K562 (cell line): ENCODE measurements at regions not wholly inside any gene's neighbourhood (a gene's known extent, or its start where the extent isn't known, plus 50 kb on each side); places are given as distances from the start of the nearest gene placed in this dataset.

Source experiments
- ATAC-seq: fragments of 200-7000 bp; cut with Tn5 transposase; 3 replicates; pipeline ENCODE4 v1.9.1; 2020; ENCODE audit warnings: moderate library complexity
- BruUV-seq: library from RNA; stranded (reverse); fragments of 400-500 nt; replicated peaks from 2 replicates; lab custom pipeline; 2021; lab: Mats Ljungman, UMichigan
- CTCF ChIA-PET: fragments of 300-600 bp; formaldehyde crosslinking; extraction: SDS; loops from one replicate; lab custom pipeline; 2021; ENCODE audit warnings: low intra/inter-chr PET ratio; lab: Yijun Ruan, JAX
- POLR2A ChIA-PET: fragments of 300-600, 350-650 bp; sonication (Branson Sonifier 250); formaldehyde crosslinking; extraction: SDS; loops from one replicate; lab custom pipeline; 2021; ENCODE audit warnings: antibody characterized with exemption, inconsistent platforms; lab: Yijun Ruan, JAX
- DNase-seq, 4 experiments: peaks; one replicate each; pipeline versions ENCODE4 v3.0.0 to v3.0.0-alpha.2; 2011 to 2018; ENCODE audit warnings: low spot score in 3 of 4, mixed read lengths in 3 of 4; ENCODE audit errors: extremely low read depth in 1 of 4
- FAIRE-seq: peaks from 2 replicates; lab custom pipeline; 2011; peaks lifted over from hg19 to GRCh38; lab: Jason Lieb, UNC
- H2AFZ ChIP-seq: 2 replicates; pipeline ENCODE4 v1.6.0; 2011; ENCODE audit warnings: low read depth, low read length, control low read depth, inconsistent platforms
- H3K27ac ChIP-seq: fragments of 200-600 bp; 3 replicates; pipeline ENCODE4 v1.8.0; 2011; ENCODE audit warnings: low read depth, mild to moderate bottlenecking, control low read depth, inconsistent platforms, low read length, moderate library complexity, mixed read lengths; ENCODE audit errors: extremely low read depth
- H3K27me3 ChIP-seq, 2 experiments: fragments of 300-600 bp in 1 of 2; 2 replicates in 1 of 2; 3 replicates in 1 of 2; pipeline versions ENCODE4 v1.6.0 to v1.8.0; 2011; ENCODE audit warnings: inconsistent platforms in 2 of 2, low read length in 2 of 2, mild to moderate bottlenecking in 1 of 2, mixed read lengths in 1 of 2, moderate library complexity in 1 of 2; ENCODE audit not compliant: control insufficient read depth in 2 of 2, insufficient read depth in 2 of 2
- H3K36me3 ChIP-seq: fragments of 300-600 bp; 3 replicates; pipeline ENCODE4 v1.8.0; 2011; ENCODE audit warnings: mild to moderate bottlenecking, low read length, inconsistent platforms; ENCODE audit not compliant: control insufficient read depth, insufficient read depth
- H3K4me1 ChIP-seq, 2 experiments: fragments of 200-600 bp in 1 of 2; replicated peaks in 1 of 2; 2 replicates in 1 of 2; 3 replicates in 1 of 2; pipeline versions ENCODE4 v1.5.1 to v1.8.0; 2011; ENCODE audit warnings: inconsistent platforms in 2 of 2, low read length in 2 of 2, mild to moderate bottlenecking in 1 of 2, mixed read lengths in 1 of 2, moderate library complexity in 1 of 2; ENCODE audit not compliant: control insufficient read depth in 2 of 2, insufficient read depth in 2 of 2
- H3K4me2 ChIP-seq: 2 replicates; pipeline ENCODE4 v1.6.1; 2011; ENCODE audit warnings: low read length, control low read depth, inconsistent platforms, mixed read lengths; ENCODE audit not compliant: insufficient read depth
- H3K4me3 ChIP-seq: fragments of 200-600 bp; sonication (generic), shearing (Covaris generic); 2 replicates; pipeline ENCODE4 v1.5.1; 2016; ENCODE audit warnings: control low read depth, inconsistent platforms
- H3K79me2 ChIP-seq: fragments of 200-600 bp; 3 replicates; pipeline ENCODE4 v1.8.0; 2011; ENCODE audit warnings: low read length, inconsistent platforms; ENCODE audit not compliant: control insufficient read depth, insufficient read depth
- H3K9ac ChIP-seq, 2 experiments: 2 replicates each; pipeline versions ENCODE4 v1.6.0 to v1.6.1; 2011; ENCODE audit warnings: low read depth in 2 of 2, low read length in 2 of 2, control low read depth in 1 of 2, inconsistent platforms in 1 of 2, mild to moderate bottlenecking in 1 of 2, mixed read lengths in 1 of 2; ENCODE audit not compliant: insufficient read depth in 1 of 2
- H3K9me1 ChIP-seq: one replicate; pipeline ENCODE4 v1.6.0; 2011; ENCODE audit warnings: inconsistent platforms, mild to moderate bottlenecking, low read length, moderate library complexity; ENCODE audit not compliant: control insufficient read depth, insufficient read depth
- H3K9me3 ChIP-seq: replicated peaks from 2 replicates; pipeline ENCODE4 v1.5.1; 2011; ENCODE audit warnings: low read depth, low read length, inconsistent platforms; ENCODE audit not compliant: control insufficient read depth, insufficient read depth
- H4K20me1 ChIP-seq: replicated peaks from 2 replicates; pipeline ENCODE4 v1.6.1; 2011; ENCODE audit warnings: low read length, inconsistent platforms, mixed read lengths; ENCODE audit not compliant: control insufficient read depth, insufficient read depth
- BMI1 ChIP-seq: fragments of 150-350 bp; IDR thresholded peaks from 2 replicates; pipeline ENCODE4 v1.6.1; 2014; ENCODE audit warnings: low read length
- CBX1 ChIP-seq: sonication (generic); IDR thresholded peaks from 2 replicates; pipeline ENCODE4 v1.6.1; 2016; ENCODE audit warnings: antibody characterized with exemption, low read depth, mild to moderate bottlenecking
- CHD4 ChIP-seq: fragments of 200-600 bp; sonication (generic); IDR thresholded peaks from 3 replicates; pipeline ENCODE4 v1.6.1; 2012; ENCODE audit warnings: low read depth, mild to moderate bottlenecking, mixed read lengths, low read length, inconsistent platforms; ENCODE audit not compliant: insufficient read depth, insufficient replicate concordance, poor library complexity, severe bottlenecking
- ETV5 ChIP-seq: sonication (generic); formaldehyde crosslinking; IDR thresholded peaks from 2 replicates; pipeline ENCODE4 v1.4.0; 2020; ENCODE audit warnings: low read depth, mild to moderate bottlenecking, missing genetic modification reagents
- PBX2 ChIP-seq, 2 experiments: IDR thresholded peaks in 1 of 2; conservative IDR thresholded peaks in 1 of 2; 2 replicates each; pipeline ENCODE4 v1.6.1; 2016; ENCODE audit warnings: low read depth in 2 of 2, mild to moderate bottlenecking in 1 of 2, missing compliant biosample characterization in 1 of 2, missing genetic modification characterization in 1 of 2, moderate library complexity in 1 of 2
- POLR2B ChIP-seq: fragments of 450-650 bp; IDR thresholded peaks from 2 replicates; pipeline ENCODE4 v1.6.1; 2018; ENCODE audit warnings: low read depth; ENCODE audit not compliant: partially characterized antibody
- SAFB2 ChIP-seq: fragments of 200-400 bp; formaldehyde crosslinking; IDR thresholded peaks from 2 replicates; pipeline ENCODE4 v1.6.1; 2018; ENCODE audit warnings: borderline replicate concordance, low read length, low read depth, moderate library complexity; ENCODE audit not compliant: severe bottlenecking
- SMARCC2 ChIP-seq: fragments of 450-650 bp; IDR thresholded peaks from 2 replicates; pipeline ENCODE4 v1.6.1; 2017; ENCODE audit warnings: antibody characterized with exemption, moderate library complexity, mild to moderate bottlenecking, low read depth
- SP2 ChIP-seq: IDR thresholded peaks from 2 replicates; pipeline ENCODE4 v1.6.1; 2011; ENCODE audit warnings: mild to moderate bottlenecking, low read depth, low read length, moderate library complexity; ENCODE audit not compliant: poor library complexity, severe bottlenecking; ENCODE audit errors: extremely low read depth
- TAF15 ChIP-seq: fragments of 200-400 bp; formaldehyde crosslinking; IDR thresholded peaks from 2 replicates; pipeline ENCODE4 v1.6.1; 2017; ENCODE audit warnings: mild to moderate bottlenecking, low read depth, low read length, moderate library complexity
- TBP ChIP-seq: optimal IDR thresholded peaks from 2 replicates; pipeline ENCODE3; 2011; ENCODE audit warnings: low read depth, low read length, improper control_type of control experiment
- ZNF165 ChIP-seq: fragments of 250-450 bp; sonication (Bioruptor Pico); IDR thresholded peaks from 2 replicates; pipeline ENCODE4 v1.4.0; 2020; ENCODE audit warnings: borderline replicate concordance
- ZNF175 ChIP-seq: fragments of 200-800 bp; sonication (Bioruptor generic); IDR thresholded peaks from 2 replicates; pipeline ENCODE4 v1.6.1; 2016; ENCODE audit warnings: low read depth, mild to moderate bottlenecking, missing genetic modification characterization, missing compliant biosample characterization
- ZNF57 ChIP-seq: fragments of 450-650 bp; formaldehyde crosslinking; IDR thresholded peaks from 2 replicates; pipeline ENCODE4 v1.4.0; 2020; ENCODE audit warnings: mild to moderate bottlenecking, moderate library complexity
- ZNF609 ChIP-seq: sonication (generic); formaldehyde crosslinking; IDR thresholded peaks from 2 replicates; pipeline ENCODE4 v1.8.1; 2023; ENCODE audit warnings: missing genetic modification reagents, mild to moderate bottlenecking, borderline replicate concordance
- ZNF696 ChIP-seq: fragments of 250-450 bp; sonication (Bioruptor Pico); conservative IDR thresholded peaks from 2 replicates; pipeline ENCODE4 v1.4.0; 2020; ENCODE audit warnings: mild to moderate bottlenecking, moderate library complexity
- WGBS: fragments of 100-300 bp; shearing (Covaris generic); methylation state at CpG from one replicate; pipeline ENCODE4 v1.1.6; 2016; ENCODE audit warnings: low coverage, mixed read lengths; ENCODE audit not compliant: insufficient coverage; ENCODE audit errors: missing lambda C conversion rate; 5-methylcytosine and 5-hydroxymethylcytosine counted together
- in situ Hi-C: fragments of 300-500 bp; cut with MboI; formaldehyde crosslinking; loops from 4 replicates; pipeline ENCODE4 v1.15.0; 2018; ENCODE audit warnings: inconsistent platforms, mixed read lengths
- intact Hi-C: fragments of 100-400 bp; cut with micrococcal nuclease; formaldehyde crosslinking; loops from 2 replicates; pipeline ENCODE4 v1.14.2; 2022

DNA sequence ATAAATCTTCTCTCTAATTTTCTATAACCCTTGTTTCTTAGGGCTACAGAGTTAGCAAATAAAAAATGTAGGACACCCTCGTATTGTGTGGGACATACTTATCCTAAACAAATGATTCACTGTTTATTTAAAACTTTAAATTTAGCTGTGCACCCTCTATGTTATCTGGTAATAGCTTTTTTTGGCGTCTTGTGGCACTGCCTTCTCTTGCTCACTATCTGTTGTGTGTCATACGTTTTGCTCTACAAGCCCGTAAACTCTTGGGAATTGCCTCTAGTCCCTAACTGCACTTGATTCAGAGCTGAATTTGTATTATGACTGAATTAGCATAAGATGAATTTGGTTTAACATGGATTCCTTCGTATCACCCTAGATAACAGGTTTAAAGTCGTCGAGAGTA is 144.3 kb upstream of the MYOCD start:
- intact Hi-C loops = no loop called here
- 1% methylated on average over 7 of the region's 7 CpGs for whole genome bisulfite sequencing
- Histone ChIP-seq H2AFZ (no peak overlapping the region), H3K9me1 (no peaks in the 10 kb centered on the region), H3K27me3 (no peaks in the 10 kb centered on the region), H3K9ac (no peak overlapping the region), H3K9me3 (no peaks in the 10 kb centered on the region), H3K4me1 (no peaks in the 10 kb centered on the region), H4K20me1 (no peaks in the 10 kb centered on the region), H3K4me3 (no peak overlapping the region), H3K36me3 (no peaks in the 10 kb centered on the region), H3K4me2 (no peak overlapping the region), H3K27ac (no peak overlapping the region), H3K79me2 (no peaks in the 10 kb centered on the region)
- ChIA-PET POLR2A (interaction anchor here (0.5 to 1.5 kb wide), 2 partner anchors 12 to 1968 kb away, joined by 4 read pairs; no protein-coding TSS in a partner anchor), CTCF (no interaction called here)
- no TSS peak for BruUV-seq
- FAIRE-seq (no peak), DNase-seq (no peak), ATAC-seq (no peak)
- in situ Hi-C loops = no loop called here
- TF ChIP-seq ETV5 (CRISPR knock-in tag) = no peak
- no peak for TF ChIP-seq SAFB2
- no peak for TF ChIP-seq BMI1
- TF ChIP-seq SP2 = no peak
- TF ChIP-seq PBX2 (CRISPR knock-in tag; IDR thresholded peaks at IDR 0.05; ENCODE audit: low read depth) = no peak
- no peak for TF ChIP-seq PBX2 (tag; conservative IDR thresholded peaks at IDR 0.05; ENCODE audit: low read depth)
- TF ChIP-seq CBX1 = no peak
- no peak for TF ChIP-seq CHD4
- TF ChIP-seq TBP = no peak
- TF ChIP-seq SMARCC2 = no peak
- no peak for TF ChIP-seq ZNF57 (CRISPR knock-in tag)
- no peak for TF ChIP-seq ZNF696
- no peak for TF ChIP-seq TAF15
- TF ChIP-seq ZNF609 (CRISPR knock-in tag) = no peak
- no peak for TF ChIP-seq ZNF175 (CRISPR knock-in tag)
- no peak for TF ChIP-seq POLR2B
- TF ChIP-seq ZNF165 (CRISPR knock-in tag) = no peak
